GM12864 (cell line): ENCODE measurements at regions not wholly inside any gene's neighbourhood (a gene's known extent, or its start where the extent isn't known, plus 50 kb on each side); places are given as distances from the start of the nearest gene placed in this dataset.

Source experiments
- DNase-seq: peaks from one replicate; pipeline ENCODE4 v3.0.0-alpha.2; 2011; ENCODE audit warnings: low read depth
- H3K4me3 ChIP-seq: 2 replicates; pipeline ENCODE4 v1.5.1; 2011; ENCODE audit warnings: mild to moderate bottlenecking, low read depth, low read length, control low read depth
- CTCF ChIP-seq: IDR thresholded peaks from 2 replicates; pipeline ENCODE4 v1.5.1; 2011; ENCODE audit warnings: low read depth, mild to moderate bottlenecking, moderate library complexity, low read length, control low read depth, inconsistent platforms; ENCODE audit errors: missing control alignments

- H3K4me3 ChIP-seq = no peak overlapping the region
- TF ChIP-seq CTCF = no peak
- DNase-seq = no peak
Measured at GRCh38 chr14:66420251-66421006, 65.7 kb upstream of the CCDC196 start.

DNA sequence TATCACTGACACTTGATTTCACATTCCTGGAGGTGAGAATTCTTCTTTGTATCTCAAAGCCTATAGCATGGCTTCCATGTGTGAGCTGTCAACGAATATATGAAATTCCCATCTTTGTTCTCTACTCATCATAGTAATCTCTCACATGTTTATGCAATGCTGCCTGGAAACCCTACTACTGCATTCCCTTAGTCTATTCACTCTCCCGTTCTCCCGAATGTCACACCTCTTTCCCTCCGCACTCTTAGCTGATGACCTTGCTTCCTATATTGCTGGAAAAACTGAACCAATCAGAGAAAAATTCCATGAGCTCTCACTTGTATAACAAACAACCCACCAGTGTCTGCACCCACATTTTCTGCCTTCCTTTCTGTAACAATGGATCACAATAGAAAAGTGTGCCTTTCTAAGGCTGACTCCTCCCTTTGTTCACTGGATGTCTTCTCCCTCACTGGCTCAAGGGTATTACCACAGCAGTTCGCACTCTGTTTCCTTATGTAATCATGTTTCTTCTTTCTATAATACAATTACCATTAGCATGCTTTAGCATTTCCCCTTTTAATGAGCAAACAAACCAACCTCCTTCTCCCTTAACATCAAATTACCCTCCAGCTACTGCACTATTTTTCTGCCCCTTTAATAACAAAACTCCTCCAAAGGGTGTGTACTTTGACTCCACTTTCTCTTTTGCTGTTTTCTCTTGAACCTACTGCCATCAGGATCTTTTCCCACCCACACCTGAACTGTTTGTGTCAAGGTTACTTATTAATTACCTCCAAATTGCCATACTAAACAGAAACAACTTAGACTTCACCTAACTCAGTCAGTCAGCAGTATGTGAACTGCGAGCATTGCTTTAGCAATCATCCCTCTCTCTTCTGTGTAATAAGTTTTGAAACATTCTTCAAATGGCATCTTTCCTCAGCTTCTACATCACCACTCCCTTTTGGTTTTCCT, 63.9 kb upstream of the CCDC196 start:
- H3K4me3 ChIP-seq = no peak overlapping the region
- TF ChIP-seq CTCF = no peak
- no peak for DNase-seq

DNA sequence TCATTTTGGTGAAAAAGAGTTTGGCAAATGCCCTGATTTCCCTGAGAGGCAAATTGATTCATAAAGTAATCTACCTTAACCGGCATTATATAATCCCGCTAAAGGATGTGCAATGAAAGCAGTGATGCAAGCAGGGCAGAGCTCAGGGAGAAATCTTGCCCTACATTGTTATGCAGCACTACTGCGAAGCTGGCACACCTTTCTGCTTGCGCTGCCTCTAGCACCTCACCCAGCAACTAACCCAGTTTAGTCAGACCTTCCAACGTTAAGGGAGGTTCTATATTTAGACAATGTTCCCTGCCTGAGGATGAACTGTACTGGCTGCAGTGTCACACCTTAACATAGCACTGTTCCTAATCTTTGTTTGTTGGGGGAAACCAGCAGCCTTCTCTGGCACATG, 60.8 kb upstream of the CCDC196 start:
- TF ChIP-seq CTCF = no peak
- no peak for DNase-seq

GRCh38 chr14:66426451-66426850, 59.7 kb upstream of the CCDC196 start:
- DNase-seq = no peak
- TF ChIP-seq CTCF = no peak
- no peak overlapping the region for H3K4me3 ChIP-seq

More for the DNA sequence above, 60.8 kb upstream of the CCDC196 start:
- H3K4me3 ChIP-seq = no peak overlapping the region

- TF ChIP-seq CTCF = no peak
- H3K4me3 ChIP-seq = no peak overlapping the region
- DNase-seq = no peak
Measured at GRCh38 chr14:66432334-66432733, 53.8 kb upstream of the CCDC196 start.

GRCh38 chr14:66434464-66434863, 51.7 kb upstream of the CCDC196 start:
- DNase-seq = no peak
- H3K4me3 ChIP-seq = no peak overlapping the region
- no peak for TF ChIP-seq CTCF

- no peak for TF ChIP-seq CTCF
- H3K4me3 ChIP-seq = no peak overlapping the region
- DNase-seq = no peak
Measured at GRCh38 chr14:66435683-66436082, 50.5 kb upstream of the CCDC196 start.
